ENCODE measurements at regions not wholly inside any gene's neighbourhood (a gene's known extent, or its start where the extent isn't known, plus 50 kb on each side); places are given as distances from the start of the nearest gene placed in this dataset.

DNA sequence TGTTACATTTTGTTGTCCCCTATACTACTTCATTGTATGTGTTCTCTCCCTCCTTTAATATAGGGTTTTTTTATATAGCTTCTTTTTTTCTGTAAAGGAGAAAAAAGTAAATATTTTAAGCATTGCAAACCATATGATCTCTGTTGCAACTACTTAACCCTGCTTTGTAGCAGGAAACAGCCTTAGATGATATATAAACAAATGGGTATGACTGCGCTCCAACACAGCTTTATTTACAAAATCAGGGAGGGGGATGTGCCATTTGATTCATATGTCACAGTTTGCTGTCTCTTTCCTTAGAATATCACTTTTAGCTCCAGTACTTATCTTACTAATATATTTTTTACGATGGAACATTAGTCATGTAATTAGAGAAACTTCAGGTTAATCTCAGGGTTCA is 155.2 kb upstream of the GNAI1 start:
- TF ChIP-seq EZH2phosphoT487 (IDR thresholded peaks at IDR 0.05; ENCODE audit: insufficient read depth, low read depth) = no peak
- no peak for TF ChIP-seq EZH2 (IDR thresholded peaks at IDR 0.05; ENCODE audit: insufficient read depth, poor library complexity, severe bottlenecking)

All from GM23248 (cell line).